ENCODE measurements at regions not wholly inside any gene's neighbourhood (a gene's known extent, or its start where the extent isn't known, plus 50 kb on each side); places are given as distances from the start of the nearest gene placed in this dataset.

- no peak for TF ChIP-seq CHD7 (IDR thresholded peaks at IDR 0.05; ENCODE audit: insufficient replicate concordance, low read length)
- no peak for TF ChIP-seq CHD1 (IDR thresholded peaks at IDR 0.05; ENCODE audit: low read depth, low read length)
- TF ChIP-seq BACH1 (IDR thresholded peaks at IDR 0.05; ENCODE audit: low read length) = no peak
- no peak for TF ChIP-seq POLR2A (IDR thresholded peaks at IDR 0.05; ENCODE audit: control extremely low read depth in 1 of 2, low read depth in 2 of 2, low read length in 2 of 2)
- TF ChIP-seq E2F6 (IDR thresholded peaks at IDR 0.05) = no peak
- no peak for TF ChIP-seq KDM5A (IDR thresholded peaks at IDR 0.05; ENCODE audit: low read length)
Measured at GRCh38 chr3:14297305-14297704, 105.1 kb upstream of the SLC6A6 start (continued).

Data from H1 (cell line).